Endothelial cell of umbilical vein (primary cell): ENCODE measurements at regions not wholly inside any gene's neighbourhood (a gene's known extent, or its start where the extent isn't known, plus 50 kb on each side); places are given as distances from the start of the nearest gene placed in this dataset.

ENCODE experiments used
- BruUV-seq: library from RNA; stranded (reverse); fragments of 400-500 nt; replicated peaks from 2 replicates; lab custom pipeline; 2021; lab: Mats Ljungman, UMichigan
- CTCF ChIA-PET: fragments of 300-600, 350-600 bp; sonication (Branson Sonifier 250); formaldehyde crosslinking; loops from one replicate; lab custom pipeline; 2021; ENCODE audit warnings: antibody characterized with exemption, inconsistent platforms; lab: Charles Lee
- POLR2A ChIA-PET: fragments of 300-600, 350-600 bp; sonication (Branson Sonifier 250); formaldehyde crosslinking; loops from one replicate; lab custom pipeline; 2021; ENCODE audit warnings: antibody characterized with exemption, inconsistent platforms; lab: Charles Lee
- DNase-seq: peaks from one replicate; pipeline ENCODE4 v3.0.0-alpha.2; 2011; ENCODE audit warnings: low read depth, low spot score
- FAIRE-seq: peaks from 2 replicates; lab custom pipeline; 2011; peaks lifted over from hg19 to GRCh38; lab: Jason Lieb, UNC
- H2AFZ ChIP-seq: 2 replicates; pipeline ENCODE4 v1.6.0; 2012; ENCODE audit warnings: low read depth, low read length, control low read depth, inconsistent platforms
- H3K27ac ChIP-seq: 2 replicates; pipeline ENCODE4 v1.5.1; 2011; ENCODE audit warnings: low read depth, mild to moderate bottlenecking, control low read depth, low read length, moderate library complexity; ENCODE audit not compliant: insufficient read depth
- H3K27me3 ChIP-seq, 2 experiments: 2 replicates each; pipeline versions ENCODE4 v1.6.0 to v1.6.1; 2011; ENCODE audit warnings: low read length in 2 of 2, mixed read lengths in 1 of 2; ENCODE audit not compliant: control insufficient read depth in 2 of 2, insufficient read depth in 2 of 2
- H3K36me3 ChIP-seq, 2 experiments: 2 replicates in 1 of 2; 3 replicates in 1 of 2; pipeline ENCODE4 v1.5.1; 2011; ENCODE audit warnings: low read length in 2 of 2, mild to moderate bottlenecking in 1 of 2, moderate library complexity in 1 of 2; ENCODE audit not compliant: control insufficient read depth in 2 of 2, insufficient read depth in 2 of 2; ENCODE audit errors: extremely low read depth in 1 of 2
- H3K4me1 ChIP-seq: 3 replicates; pipeline ENCODE4 v1.5.1; 2011; ENCODE audit warnings: mild to moderate bottlenecking, low read length; ENCODE audit not compliant: control insufficient read depth, insufficient read depth; ENCODE audit errors: extremely low read depth
- H3K4me2 ChIP-seq: 2 replicates; pipeline ENCODE4 v1.6.1; 2011; ENCODE audit warnings: low read length, control low read depth, mixed read lengths; ENCODE audit not compliant: insufficient read depth
- H3K4me3 ChIP-seq, 3 experiments: fragments of 200-600 bp in 1 of 3; sonication (generic), shearing (Covaris generic) in 1 of 3; replicated peaks in 1 of 3; 2 replicates each; pipeline ENCODE4 v1.5.1; 2011 to 2016; ENCODE audit warnings: control low read depth in 3 of 3, low read length in 3 of 3, mild to moderate bottlenecking in 2 of 3, inconsistent platforms in 1 of 3, low read depth in 1 of 3, moderate library complexity in 1 of 3; ENCODE audit not compliant: insufficient read depth in 1 of 3
- H3K79me2 ChIP-seq: 2 replicates; pipeline ENCODE4 v1.6.0; 2012; ENCODE audit warnings: low read length, inconsistent platforms; ENCODE audit not compliant: control insufficient read depth, insufficient read depth
- H3K9ac ChIP-seq: replicated peaks from 2 replicates; pipeline ENCODE3; 2011; ENCODE audit warnings: low read length, control low read depth; ENCODE audit not compliant: insufficient read depth; ENCODE audit errors: extremely low read depth
- H3K9me1 ChIP-seq: replicated peaks from 3 replicates; pipeline ENCODE4 v1.6.0; 2011; ENCODE audit warnings: mild to moderate bottlenecking, low read length; ENCODE audit not compliant: control insufficient read depth, insufficient read depth; ENCODE audit errors: extremely low read depth
- H3K9me3 ChIP-seq: replicated peaks from 2 replicates; pipeline ENCODE4 v1.5.1; 2012; ENCODE audit warnings: low read length, inconsistent platforms; ENCODE audit not compliant: control insufficient read depth, insufficient read depth
- H4K20me1 ChIP-seq: replicated peaks from 2 replicates; pipeline ENCODE3; 2011; ENCODE audit warnings: mild to moderate bottlenecking, low read length; ENCODE audit not compliant: control insufficient read depth, insufficient read depth; ENCODE audit errors: extremely low read depth
- EZH2 ChIP-seq: IDR thresholded peaks from 2 replicates; pipeline ENCODE4 v1.6.1; 2012; ENCODE audit warnings: borderline replicate concordance, low read depth, mild to moderate bottlenecking, moderate library complexity, low read length, inconsistent platforms; ENCODE audit not compliant: severe bottlenecking
- FOS ChIP-seq: IDR thresholded peaks from 2 replicates; pipeline ENCODE4 v1.6.1; 2011; ENCODE audit warnings: mild to moderate bottlenecking, low read length, moderate library complexity, borderline replicate concordance; ENCODE audit not compliant: insufficient read depth
- GATA2 ChIP-seq: IDR thresholded peaks from 2 replicates; pipeline ENCODE4 v1.7.0; 2011; ENCODE audit warnings: low read depth, mild to moderate bottlenecking, moderate library complexity, mixed read lengths, low read length; ENCODE audit not compliant: insufficient read length, insufficient read depth
- JUN ChIP-seq: IDR thresholded peaks from 2 replicates; pipeline ENCODE4 v1.6.1; 2011; ENCODE audit warnings: borderline replicate concordance, low read depth; ENCODE audit not compliant: insufficient read length, insufficient read depth
- MYC ChIP-seq: IDR thresholded peaks from one replicate; pipeline ENCODE4 v1.6.1; 2011; ENCODE audit warnings: mild to moderate bottlenecking, low read depth, low read length
- POLR2A ChIP-seq: IDR thresholded peaks from 2 replicates; pipeline ENCODE4 v1.6.1; 2012; ENCODE audit warnings: low read depth, mild to moderate bottlenecking, control low read depth, low read length
- POLR2AphosphoS5 ChIP-seq: IDR thresholded peaks from 2 replicates; pipeline ENCODE4 v1.6.1; 2012; ENCODE audit warnings: low read depth, mild to moderate bottlenecking, control low read depth, low read length, moderate library complexity; ENCODE audit not compliant: insufficient read depth
- dilution Hi-C: fragments of 300-500 bp; cut with MboI; formaldehyde crosslinking; loops from one replicate; pipeline ENCODE4 v1.15.0; 2019; ENCODE audit warnings: low sequenced_read_pairs; ENCODE audit not compliant: extremely low pct_ligation_motif_present
- intact Hi-C: fragments of 100-400 bp; cut with micrococcal nuclease; formaldehyde crosslinking; loops from one replicate; pipeline ENCODE4 v1.10.0; 2022
- TF ChIP-seq, protein P1 (sequence below), 2 donors: IDR thresholded peaks; 1 replicate in 1 of 2; 2 replicates in 1 of 2; pipeline ENCODE4 v1.5.1; 2011; ENCODE audit warnings: low read length in 2 of 2, mild to moderate bottlenecking in 2 of 2, moderate library complexity in 2 of 2, control low read depth in 1 of 2, inconsistent platforms in 1 of 2, low read depth in 1 of 2; ENCODE audit not compliant: insufficient read depth in 1 of 2; ENCODE audit errors: extremely low read depth in 1 of 2
- TF ChIP-seq, protein P2 (sequence below): IDR thresholded peaks from 2 replicates; pipeline ENCODE4 v1.6.1; 2011; ENCODE audit not compliant: insufficient read depth, insufficient read length

DNA sequence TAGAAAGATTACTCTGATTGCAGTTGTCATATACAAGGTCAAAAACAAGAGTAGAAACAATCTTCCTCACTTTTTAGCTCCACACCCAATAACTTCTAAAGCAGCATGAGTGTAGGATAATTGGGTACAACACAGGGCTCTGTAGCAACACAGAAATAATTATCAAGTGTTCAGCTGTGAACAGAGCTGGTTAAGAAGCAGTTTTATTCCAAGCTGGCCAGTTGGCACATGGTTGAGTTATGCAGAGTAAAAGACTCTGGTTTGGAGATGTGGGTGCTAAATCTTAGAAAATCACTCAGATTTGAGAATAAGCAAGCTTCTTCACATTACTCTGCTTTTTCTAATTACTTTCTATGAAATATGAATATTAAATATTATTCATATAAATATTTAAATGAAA lies 118.5 kb downstream of the KIF2B start:
- H3K27ac ChIP-seq: no peak overlapping the region
- H3K79me2 ChIP-seq: no peaks in the 10 kb centered on the region
- H3K4me2 ChIP-seq: no peak overlapping the region
- no peaks in the 10 kb centered on the region for H4K20me1 ChIP-seq
- no peaks in the 10 kb centered on the region for H3K9me1 ChIP-seq
- no peaks in the 10 kb centered on the region for H3K4me1 ChIP-seq
- POLR2A ChIA-PET: no interaction called here
- CTCF ChIA-PET: no interaction called here
- no peaks in the 10 kb centered on the region for H3K36me3 ChIP-seq
- no TSS peak for BruUV-seq
- FAIRE-seq (no peak), DNase-seq (no peak)
- no peaks in the 10 kb centered on the region for H3K27me3 ChIP-seq
- dilution Hi-C loops: no loop called here
- no peak overlapping the region for H3K4me3 ChIP-seq
- H2AFZ ChIP-seq: no peak overlapping the region
- no peak overlapping the region for H3K9ac ChIP-seq
- peaks cover 3% of the 10 kb centered on the region for H3K9me3 ChIP-seq
- TF ChIP-seq POLR2AphosphoS5 (no peak), POLR2A (no peak), MYC (no peak), JUN (no peak), FOS (no peak), GATA2 (no peak), EZH2 (no peak)
- TF ChIP-seq, protein P1, sequence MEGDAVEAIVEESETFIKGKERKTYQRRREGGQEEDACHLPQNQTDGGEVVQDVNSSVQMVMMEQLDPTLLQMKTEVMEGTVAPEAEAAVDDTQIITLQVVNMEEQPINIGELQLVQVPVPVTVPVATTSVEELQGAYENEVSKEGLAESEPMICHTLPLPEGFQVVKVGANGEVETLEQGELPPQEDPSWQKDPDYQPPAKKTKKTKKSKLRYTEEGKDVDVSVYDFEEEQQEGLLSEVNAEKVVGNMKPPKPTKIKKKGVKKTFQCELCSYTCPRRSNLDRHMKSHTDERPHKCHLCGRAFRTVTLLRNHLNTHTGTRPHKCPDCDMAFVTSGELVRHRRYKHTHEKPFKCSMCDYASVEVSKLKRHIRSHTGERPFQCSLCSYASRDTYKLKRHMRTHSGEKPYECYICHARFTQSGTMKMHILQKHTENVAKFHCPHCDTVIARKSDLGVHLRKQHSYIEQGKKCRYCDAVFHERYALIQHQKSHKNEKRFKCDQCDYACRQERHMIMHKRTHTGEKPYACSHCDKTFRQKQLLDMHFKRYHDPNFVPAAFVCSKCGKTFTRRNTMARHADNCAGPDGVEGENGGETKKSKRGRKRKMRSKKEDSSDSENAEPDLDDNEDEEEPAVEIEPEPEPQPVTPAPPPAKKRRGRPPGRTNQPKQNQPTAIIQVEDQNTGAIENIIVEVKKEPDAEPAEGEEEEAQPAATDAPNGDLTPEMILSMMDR (IDR thresholded peaks at IDR 0.05; ENCODE audit: extremely low read depth in 1 of 2, insufficient read depth in 1 of 2, low read depth in 1 of 2, low read length in 2 of 2): no peak
- TF ChIP-seq, protein P2, sequence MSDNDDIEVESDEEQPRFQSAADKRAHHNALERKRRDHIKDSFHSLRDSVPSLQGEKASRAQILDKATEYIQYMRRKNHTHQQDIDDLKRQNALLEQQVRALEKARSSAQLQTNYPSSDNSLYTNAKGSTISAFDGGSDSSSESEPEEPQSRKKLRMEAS: no peak
- intact Hi-C loops: no loop called here
